Fibroblast of pulmonary artery (primary cell): ENCODE measurements at regions not wholly inside any gene's neighbourhood (a gene's known extent, or its start where the extent isn't known, plus 50 kb on each side); places are given as distances from the start of the nearest gene placed in this dataset.

Source experiments
- DNase-seq: peaks from one replicate; pipeline ENCODE4 v3.0.0-alpha.2; 2010; ENCODE audit warnings: low read depth
- H3K4me3 ChIP-seq: replicated peaks from 2 replicates; pipeline ENCODE4 v1.5.1; 2011; ENCODE audit warnings: low read depth, mild to moderate bottlenecking, control low read depth, low read length, moderate library complexity
- TF ChIP-seq, protein P1 (sequence below): IDR thresholded peaks from 2 replicates; pipeline ENCODE4 v1.5.1; 2011; ENCODE audit warnings: mild to moderate bottlenecking, control low read depth, low read length, inconsistent platforms; ENCODE audit errors: missing control alignments

DNA sequence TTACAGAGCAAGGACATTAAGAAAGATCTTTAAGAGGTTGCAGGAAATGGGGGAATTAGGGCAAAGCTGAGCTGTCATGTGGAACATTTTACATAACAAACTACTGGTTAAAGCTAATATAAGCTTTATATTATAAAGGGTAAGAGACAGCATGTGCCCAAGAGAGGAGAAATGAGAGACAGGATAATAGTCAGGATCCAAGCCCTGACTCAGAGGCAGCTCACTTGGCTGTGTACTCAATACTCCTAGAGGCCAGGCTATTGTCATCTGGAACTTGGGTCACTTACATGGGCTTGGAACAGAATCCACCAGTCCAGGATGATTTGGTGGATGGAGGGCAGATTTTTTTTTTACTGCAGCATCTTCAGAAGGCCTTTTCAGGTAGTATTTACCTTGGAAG is 418.6 kb upstream of the ZMIZ1 start:
- H3K4me3 ChIP-seq: no peak overlapping the region
- TF ChIP-seq, protein P1, sequence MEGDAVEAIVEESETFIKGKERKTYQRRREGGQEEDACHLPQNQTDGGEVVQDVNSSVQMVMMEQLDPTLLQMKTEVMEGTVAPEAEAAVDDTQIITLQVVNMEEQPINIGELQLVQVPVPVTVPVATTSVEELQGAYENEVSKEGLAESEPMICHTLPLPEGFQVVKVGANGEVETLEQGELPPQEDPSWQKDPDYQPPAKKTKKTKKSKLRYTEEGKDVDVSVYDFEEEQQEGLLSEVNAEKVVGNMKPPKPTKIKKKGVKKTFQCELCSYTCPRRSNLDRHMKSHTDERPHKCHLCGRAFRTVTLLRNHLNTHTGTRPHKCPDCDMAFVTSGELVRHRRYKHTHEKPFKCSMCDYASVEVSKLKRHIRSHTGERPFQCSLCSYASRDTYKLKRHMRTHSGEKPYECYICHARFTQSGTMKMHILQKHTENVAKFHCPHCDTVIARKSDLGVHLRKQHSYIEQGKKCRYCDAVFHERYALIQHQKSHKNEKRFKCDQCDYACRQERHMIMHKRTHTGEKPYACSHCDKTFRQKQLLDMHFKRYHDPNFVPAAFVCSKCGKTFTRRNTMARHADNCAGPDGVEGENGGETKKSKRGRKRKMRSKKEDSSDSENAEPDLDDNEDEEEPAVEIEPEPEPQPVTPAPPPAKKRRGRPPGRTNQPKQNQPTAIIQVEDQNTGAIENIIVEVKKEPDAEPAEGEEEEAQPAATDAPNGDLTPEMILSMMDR: no peak
- DNase-seq: no peak

DNA sequence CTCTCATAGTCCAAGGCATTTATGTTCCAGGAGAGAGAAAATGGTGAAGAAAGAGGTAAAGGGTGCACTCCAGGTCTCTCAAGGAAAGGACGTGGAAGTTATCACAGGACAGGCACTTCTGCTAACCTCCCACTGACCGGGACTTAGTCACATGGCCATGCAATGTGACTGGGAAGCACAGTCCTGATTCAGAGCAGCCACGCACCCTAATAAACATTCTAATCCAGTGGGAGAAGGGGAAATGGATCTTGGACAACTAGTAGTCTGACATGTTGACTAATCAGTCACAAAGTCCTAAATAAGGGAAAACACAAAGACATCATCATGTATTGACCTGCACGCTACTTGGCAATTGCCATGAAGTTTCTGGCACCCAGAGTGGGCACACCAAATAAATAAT is 417.5 kb upstream of the ZMIZ1 start:
- no peak for DNase-seq
- H3K4me3 ChIP-seq: no peak overlapping the region
- TF ChIP-seq, protein P1: no peak

DNA sequence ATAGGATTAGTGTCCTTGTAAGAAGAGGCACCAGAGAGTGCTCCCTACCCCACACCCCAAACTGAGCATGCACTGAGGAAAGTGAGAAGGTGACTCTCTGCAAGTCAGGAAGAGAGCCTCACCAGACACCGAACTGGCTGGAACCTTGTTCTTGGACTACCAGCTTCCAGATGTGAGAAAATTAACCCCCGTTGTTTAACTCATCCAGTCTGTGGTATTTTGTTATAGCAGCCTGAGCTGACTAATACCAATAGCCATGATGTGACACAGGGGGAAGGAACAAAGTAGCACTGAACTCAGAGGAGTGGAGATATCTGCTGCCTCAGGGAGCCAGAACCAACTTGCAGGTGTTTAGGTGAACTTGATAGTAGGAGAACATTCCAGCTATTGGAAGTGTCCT is 415.2 kb upstream of the ZMIZ1 start:
- H3K4me3 ChIP-seq: no peak overlapping the region
- no peak for DNase-seq
- TF ChIP-seq, protein P1: no peak

DNA sequence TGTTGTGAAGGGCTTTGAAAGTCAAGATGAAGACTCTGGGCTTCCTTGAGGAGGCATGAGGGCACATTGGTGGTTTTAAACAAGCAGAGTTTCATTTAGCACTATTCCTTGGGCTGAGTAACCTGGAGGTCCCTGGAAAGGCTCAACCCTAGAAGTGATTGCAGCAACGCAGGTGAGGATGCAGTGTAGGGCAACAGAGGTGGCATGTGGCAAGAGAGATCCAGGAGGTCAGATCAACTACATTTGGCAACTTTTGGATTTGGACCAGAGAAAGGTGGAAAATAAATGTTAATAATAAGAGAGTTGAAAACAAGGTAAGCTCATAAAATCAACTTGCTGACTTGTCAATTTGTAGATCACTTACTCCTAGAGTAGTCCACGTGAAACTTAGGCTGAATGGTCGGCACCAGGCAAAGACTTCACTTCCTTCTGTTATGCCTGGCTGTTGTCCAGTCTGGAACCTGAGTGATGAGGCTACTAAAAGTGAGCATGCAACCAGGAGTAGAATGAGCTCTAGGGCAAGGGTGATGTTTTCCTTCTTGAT is 414.6 kb upstream of the ZMIZ1 start:
- TF ChIP-seq, protein P1: no peak
- no peak overlapping the region for H3K4me3 ChIP-seq
- DNase-seq: no peak

DNA sequence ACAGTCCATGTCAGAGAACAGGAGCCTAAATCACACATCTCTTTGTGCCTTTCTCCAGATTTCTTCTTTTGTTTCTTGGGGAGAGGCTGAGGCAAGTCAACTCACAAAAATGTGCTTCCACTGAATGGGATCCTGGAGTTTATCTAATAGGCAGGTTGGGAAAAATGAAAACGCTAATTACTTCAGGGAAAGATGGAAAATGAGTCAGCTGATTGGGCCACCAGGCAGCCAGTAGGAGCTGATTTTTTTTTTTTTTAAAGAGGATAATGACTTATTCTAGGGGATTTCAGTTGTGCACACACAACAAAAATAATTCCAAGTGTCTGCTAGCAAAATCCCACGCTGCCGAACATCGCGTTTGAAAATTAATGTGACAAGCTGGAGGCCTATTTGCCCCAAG is 412.8 kb upstream of the ZMIZ1 start:
- DNase-seq: no peak

DNA sequence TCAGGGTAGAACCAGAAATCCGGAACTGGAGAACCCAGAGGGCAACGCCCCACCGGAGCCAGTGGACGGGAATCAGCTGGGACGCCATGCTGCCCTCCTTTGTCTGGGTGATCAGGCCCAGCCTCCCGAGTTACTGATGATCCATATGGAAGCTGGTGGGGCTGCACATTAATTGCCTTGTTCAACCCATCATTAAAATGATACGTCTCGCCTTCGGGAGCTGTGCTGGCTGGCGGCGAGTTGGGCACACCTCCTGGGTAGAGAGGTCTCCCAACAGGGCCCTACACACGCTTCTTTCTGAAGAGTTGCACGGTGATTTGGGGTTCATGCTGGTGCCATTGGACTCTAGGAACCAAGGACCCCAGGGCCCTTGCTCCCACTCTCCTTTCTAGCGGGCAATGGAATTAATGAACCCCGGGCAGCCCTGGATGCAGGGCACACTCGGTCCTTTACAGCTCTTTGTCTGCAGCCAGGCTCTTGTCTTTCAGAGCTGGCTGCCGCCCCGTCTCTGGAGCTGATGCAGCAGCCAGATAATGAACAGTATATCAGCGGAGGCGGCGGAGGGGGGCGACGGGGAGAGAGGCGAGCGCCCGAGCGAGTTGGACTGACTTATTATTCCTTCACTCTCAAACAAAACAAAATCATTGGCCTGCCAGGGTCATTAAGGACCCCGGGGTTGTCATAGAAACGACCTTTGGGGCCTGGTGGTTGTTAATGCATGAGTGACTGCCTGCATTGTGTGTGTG is 412.2 kb upstream of the ZMIZ1 start:
- TF ChIP-seq, protein P1: no peak

More for the DNA sequence above, 412.8 kb upstream of the ZMIZ1 start:
- TF ChIP-seq, protein P1: no peak
- no peak overlapping the region for H3K4me3 ChIP-seq

More for the DNA sequence above, 412.2 kb upstream of the ZMIZ1 start:
- no peak overlapping the region for H3K4me3 ChIP-seq
- DNase-seq: no peak
